ENCODE measurements at regions not wholly inside any gene's neighbourhood (a gene's known extent, or its start where the extent isn't known, plus 50 kb on each side); places are given as distances from the start of the nearest gene placed in this dataset.

DNA sequence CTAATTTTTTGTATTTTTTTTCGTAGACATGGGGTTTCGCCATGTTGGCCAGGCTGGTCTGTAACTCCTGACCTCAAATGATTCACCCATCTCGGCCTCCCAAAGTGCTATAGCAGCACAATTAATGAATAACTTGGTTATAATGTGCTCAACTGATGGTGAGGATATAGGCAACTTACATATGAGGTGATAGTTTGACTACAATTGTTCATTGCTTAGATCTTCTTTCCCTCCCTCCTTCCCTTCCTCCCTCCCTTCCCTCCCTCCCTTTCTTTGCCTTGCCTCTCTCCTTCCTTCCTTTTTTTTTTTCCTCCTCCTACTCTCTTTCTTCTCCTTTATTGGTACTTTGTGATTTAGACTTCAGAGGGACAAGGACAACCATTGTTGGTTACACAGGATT is 151.2 kb downstream of the RNF144B start:
- TF ChIP-seq, protein P1, sequence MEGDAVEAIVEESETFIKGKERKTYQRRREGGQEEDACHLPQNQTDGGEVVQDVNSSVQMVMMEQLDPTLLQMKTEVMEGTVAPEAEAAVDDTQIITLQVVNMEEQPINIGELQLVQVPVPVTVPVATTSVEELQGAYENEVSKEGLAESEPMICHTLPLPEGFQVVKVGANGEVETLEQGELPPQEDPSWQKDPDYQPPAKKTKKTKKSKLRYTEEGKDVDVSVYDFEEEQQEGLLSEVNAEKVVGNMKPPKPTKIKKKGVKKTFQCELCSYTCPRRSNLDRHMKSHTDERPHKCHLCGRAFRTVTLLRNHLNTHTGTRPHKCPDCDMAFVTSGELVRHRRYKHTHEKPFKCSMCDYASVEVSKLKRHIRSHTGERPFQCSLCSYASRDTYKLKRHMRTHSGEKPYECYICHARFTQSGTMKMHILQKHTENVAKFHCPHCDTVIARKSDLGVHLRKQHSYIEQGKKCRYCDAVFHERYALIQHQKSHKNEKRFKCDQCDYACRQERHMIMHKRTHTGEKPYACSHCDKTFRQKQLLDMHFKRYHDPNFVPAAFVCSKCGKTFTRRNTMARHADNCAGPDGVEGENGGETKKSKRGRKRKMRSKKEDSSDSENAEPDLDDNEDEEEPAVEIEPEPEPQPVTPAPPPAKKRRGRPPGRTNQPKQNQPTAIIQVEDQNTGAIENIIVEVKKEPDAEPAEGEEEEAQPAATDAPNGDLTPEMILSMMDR (IDR thresholded peaks at IDR 0.05; ENCODE audit: borderline replicate concordance, extremely low read depth, low read length, poor library complexity, severe bottlenecking): no peak
- no peak for TF ChIP-seq EZH2 (IDR thresholded peaks at IDR 0.05; ENCODE audit: borderline replicate concordance, low read depth, low read length, severe bottlenecking)
